Kidney epithelial cell (primary cell): ENCODE measurements at regions not wholly inside any gene's neighbourhood (a gene's known extent, or its start where the extent isn't known, plus 50 kb on each side); places are given as distances from the start of the nearest gene placed in this dataset.
A peak's percentile ranks its signal among the peaks of the same experiment; 100 is the strongest.

Experiments
- DNase-seq: peaks from one replicate; pipeline ENCODE4 v3.0.0-alpha.2; 2010; ENCODE audit warnings: low read depth
- H3K27me3 ChIP-seq: 2 replicates; pipeline ENCODE4 v1.6.0; 2011; ENCODE audit warnings: low read length; ENCODE audit not compliant: control insufficient read depth, insufficient read depth
- H3K36me3 ChIP-seq: 2 replicates; pipeline ENCODE4 v1.5.1; 2011; ENCODE audit warnings: low read length; ENCODE audit not compliant: control insufficient read depth, insufficient read depth
- H3K4me3 ChIP-seq: 2 replicates; pipeline ENCODE4 v1.5.1; 2011; ENCODE audit warnings: low read depth, mild to moderate bottlenecking, control low read depth, low read length
- TF ChIP-seq, protein P1 (sequence below): IDR thresholded peaks from 2 replicates; pipeline ENCODE4 v1.5.1; 2011; ENCODE audit warnings: mild to moderate bottlenecking, moderate library complexity, low read length, control low read depth, inconsistent platforms; ENCODE audit not compliant: insufficient read depth, poor library complexity, severe bottlenecking

DNA sequence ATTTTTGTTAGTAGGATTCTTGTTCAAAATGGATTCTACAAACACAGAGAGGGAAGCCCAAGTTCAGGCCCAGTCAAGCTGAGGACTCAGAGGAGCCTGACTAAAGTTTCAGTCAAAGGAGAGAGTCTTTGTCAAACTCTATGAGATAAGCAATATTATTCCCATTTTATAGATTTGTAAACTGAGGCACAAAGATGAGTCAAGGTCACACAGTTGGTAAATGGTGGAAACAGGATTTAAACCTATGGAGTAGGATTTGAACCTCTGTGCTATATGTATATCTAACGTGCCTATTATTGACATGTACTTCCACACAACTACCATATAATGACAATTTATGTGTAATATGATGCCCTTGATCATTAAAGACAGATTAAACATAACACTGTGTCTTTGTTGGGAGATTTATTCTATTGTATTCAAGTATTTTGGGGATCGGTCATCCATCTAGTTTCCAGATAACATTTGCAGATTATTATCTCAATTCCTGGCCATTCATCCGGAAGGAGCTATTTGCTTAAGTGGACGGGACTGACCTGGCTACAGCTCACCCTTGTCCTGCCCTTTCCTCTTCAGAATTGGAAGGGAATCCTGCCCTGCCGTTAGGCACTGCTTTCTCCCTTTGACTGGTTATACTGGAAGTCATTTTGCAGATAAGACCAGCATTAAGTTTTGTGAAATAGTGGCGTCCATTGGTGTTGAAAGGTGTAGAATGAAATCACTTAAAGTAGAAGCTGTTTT lies 86.1 kb upstream of the LMO4 start:
- Histone ChIP-seq H3K27me3 (no peaks in the 10 kb centered on the region), H3K36me3 (no peaks in the 10 kb centered on the region), H3K4me3 (no peak overlapping the region)
- TF ChIP-seq, protein P1, sequence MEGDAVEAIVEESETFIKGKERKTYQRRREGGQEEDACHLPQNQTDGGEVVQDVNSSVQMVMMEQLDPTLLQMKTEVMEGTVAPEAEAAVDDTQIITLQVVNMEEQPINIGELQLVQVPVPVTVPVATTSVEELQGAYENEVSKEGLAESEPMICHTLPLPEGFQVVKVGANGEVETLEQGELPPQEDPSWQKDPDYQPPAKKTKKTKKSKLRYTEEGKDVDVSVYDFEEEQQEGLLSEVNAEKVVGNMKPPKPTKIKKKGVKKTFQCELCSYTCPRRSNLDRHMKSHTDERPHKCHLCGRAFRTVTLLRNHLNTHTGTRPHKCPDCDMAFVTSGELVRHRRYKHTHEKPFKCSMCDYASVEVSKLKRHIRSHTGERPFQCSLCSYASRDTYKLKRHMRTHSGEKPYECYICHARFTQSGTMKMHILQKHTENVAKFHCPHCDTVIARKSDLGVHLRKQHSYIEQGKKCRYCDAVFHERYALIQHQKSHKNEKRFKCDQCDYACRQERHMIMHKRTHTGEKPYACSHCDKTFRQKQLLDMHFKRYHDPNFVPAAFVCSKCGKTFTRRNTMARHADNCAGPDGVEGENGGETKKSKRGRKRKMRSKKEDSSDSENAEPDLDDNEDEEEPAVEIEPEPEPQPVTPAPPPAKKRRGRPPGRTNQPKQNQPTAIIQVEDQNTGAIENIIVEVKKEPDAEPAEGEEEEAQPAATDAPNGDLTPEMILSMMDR: no peak
- DNase-seq: no peak

DNA sequence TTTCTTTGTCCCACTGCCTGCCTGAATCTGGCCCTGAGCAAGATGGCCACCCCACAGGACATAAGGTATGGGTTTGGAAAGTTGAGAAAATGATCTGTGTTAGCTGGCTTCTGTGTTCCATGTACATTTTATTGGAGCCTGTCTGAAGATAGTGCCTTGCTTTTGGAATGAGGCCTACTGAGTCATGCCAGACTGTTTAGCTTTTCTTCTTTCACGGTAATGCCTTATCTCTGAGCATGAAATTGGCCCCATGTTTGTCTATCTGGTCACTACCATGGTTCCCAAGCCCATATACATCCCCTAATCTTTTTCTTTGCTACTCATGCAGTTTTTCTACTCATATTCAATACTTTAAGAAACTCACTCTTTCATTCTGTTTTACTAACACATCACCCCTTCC lies 85.1 kb upstream of the LMO4 start:
- Histone ChIP-seq H3K27me3 (no peaks in the 10 kb centered on the region), H3K4me3 (no peak overlapping the region), H3K36me3 (no peaks in the 10 kb centered on the region)
- DNase-seq: no peak
- TF ChIP-seq, protein P1: no peak

DNA sequence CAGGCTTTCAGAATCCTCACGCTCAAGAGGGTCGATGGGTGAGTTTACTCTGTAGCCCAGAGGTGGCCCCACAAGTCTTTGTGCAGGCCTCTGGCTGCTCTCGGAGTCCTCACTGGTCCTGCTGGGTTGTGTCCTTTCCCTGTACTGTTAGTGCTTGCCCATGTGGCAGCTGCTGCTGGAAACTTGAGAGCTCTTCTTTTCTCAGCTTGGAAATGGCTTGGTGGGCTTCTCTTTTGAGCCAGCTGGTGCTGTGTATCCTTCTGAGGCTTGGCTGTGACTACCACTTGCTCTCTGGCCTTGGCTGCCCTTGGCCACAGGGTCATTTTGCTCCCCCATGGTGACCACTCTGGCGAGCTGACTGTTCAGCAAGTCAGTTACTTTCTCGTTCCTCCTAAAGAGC lies 82.2 kb upstream of the LMO4 start:
- no peaks in the 10 kb centered on the region for H3K27me3 ChIP-seq
- H3K36me3 ChIP-seq: no peaks in the 10 kb centered on the region
- no peak overlapping the region for H3K4me3 ChIP-seq
- no peak for DNase-seq
- TF ChIP-seq, protein P1: no peak

DNA sequence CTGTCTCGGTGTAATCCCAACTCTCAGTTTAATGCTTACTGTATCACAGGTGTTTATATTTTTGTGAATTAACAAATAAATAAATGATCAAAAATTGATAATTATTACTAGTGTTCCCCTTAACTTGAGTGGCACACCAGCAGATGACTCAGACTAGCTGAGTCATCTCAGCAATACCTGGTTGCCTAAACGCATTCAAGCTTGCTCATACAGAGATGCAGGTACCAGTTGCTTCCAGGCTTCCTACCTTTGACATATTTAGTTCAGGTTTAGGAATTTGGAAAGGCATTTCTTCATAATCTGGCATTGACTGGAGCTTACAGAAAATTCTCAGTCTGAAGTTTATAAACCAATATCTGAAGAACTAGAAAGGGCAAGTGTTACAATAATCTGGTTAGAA lies 78.9 kb upstream of the LMO4 start:
- TF ChIP-seq, protein P1: no peak
- DNase-seq: peak; percentile 14
- no peak overlapping the region for H3K4me3 ChIP-seq
- no peaks in the 10 kb centered on the region for H3K36me3 ChIP-seq
- no peaks in the 10 kb centered on the region for H3K27me3 ChIP-seq

DNA sequence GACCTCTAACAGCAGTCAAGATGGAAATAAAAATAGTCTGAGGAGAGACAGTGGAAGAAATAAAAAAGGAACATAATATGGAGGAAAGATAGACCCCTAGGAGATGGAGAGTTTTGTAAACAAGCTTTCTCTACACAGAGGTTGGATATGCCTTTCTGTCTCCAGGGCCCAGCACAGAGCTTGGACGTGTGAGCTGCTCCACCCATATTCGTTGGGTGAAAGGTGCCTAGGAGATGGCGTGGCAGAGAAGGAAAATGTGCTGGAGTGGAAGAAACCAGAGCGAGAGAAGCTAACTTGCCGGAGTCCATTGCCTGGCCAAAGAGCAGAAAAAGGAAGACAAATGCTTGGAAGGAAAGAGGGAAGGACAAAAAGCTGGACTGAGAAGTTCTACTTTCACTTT lies 78.3 kb upstream of the LMO4 start:
- DNase-seq: no peak
- Histone ChIP-seq H3K36me3 (no peaks in the 10 kb centered on the region), H3K27me3 (no peaks in the 10 kb centered on the region), H3K4me3 (no peak overlapping the region)
- TF ChIP-seq, protein P1: no peak

DNA sequence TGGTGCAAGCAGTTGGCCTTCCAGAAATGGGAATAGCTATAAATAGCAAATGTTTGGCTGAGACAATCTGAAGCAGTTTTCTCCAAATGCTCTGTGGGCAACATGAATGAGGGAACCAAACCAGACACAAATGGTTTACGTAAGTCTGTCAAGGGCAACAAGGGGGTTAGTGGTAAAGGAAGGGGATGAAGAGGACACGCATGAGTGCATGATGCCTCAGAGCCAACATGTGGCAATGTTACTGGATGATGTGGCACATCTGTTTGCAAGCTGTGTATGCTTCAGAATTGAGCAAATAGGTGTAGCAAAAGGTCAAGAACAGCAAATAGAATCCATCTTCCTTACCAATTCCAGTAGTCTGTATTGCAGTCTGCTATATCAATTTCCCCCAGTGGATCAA lies 76.3 kb upstream of the LMO4 start:
- Histone ChIP-seq H3K36me3 (no peaks in the 10 kb centered on the region), H3K27me3 (no peaks in the 10 kb centered on the region), H3K4me3 (no peak overlapping the region)
- TF ChIP-seq, protein P1: no peak
- DNase-seq: no peak
